Hepatocyte (in vitro differentiated cells): ENCODE measurements at regions not wholly inside any gene's neighbourhood (a gene's known extent, or its start where the extent isn't known, plus 50 kb on each side); places are given as distances from the start of the nearest gene placed in this dataset.

ENCODE experiments used
- CTCF ChIP-seq: fragments of 200-600 bp; sonication (generic); IDR thresholded peaks from 2 replicates; pipeline ENCODE4 v1.5.1; 2016; ENCODE audit warnings: antibody characterized with exemption, mild to moderate bottlenecking; ENCODE audit not compliant: poor library complexity
- EZH2phosphoT487 ChIP-seq: fragments of 200-600 bp; sonication (generic); IDR thresholded peaks from one replicate; pipeline ENCODE4 v1.6.1; 2018; ENCODE audit warnings: antibody characterized with exemption, mild to moderate bottlenecking, low read depth, moderate library complexity; ENCODE audit not compliant: unreplicated experiment, severe bottlenecking

DNA sequence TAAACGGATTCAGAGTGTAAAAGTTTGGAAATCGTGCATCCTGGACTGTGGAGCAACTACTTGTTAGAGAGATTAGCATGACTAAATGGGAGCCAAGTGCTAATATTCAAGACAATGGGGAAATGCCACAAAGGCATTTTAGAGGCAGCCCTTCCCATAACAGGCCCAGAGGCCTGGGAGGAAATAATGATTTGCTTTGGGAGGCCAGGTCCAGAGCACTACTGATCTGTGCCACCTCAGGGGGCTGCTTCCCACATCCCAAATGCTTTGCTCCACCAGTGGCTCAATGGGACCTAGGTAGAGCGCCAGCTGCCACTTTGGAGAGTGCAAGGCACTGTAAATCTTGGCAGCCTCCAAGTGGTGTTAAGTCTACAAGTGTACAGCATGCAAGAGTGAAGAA is 91.9 kb upstream of the HSF2 start:
- TF ChIP-seq EZH2phosphoT487 = no peak
- TF ChIP-seq CTCF = no peak
